ENCODE measurements at regions not wholly inside any gene's neighbourhood (a gene's known extent, or its start where the extent isn't known, plus 50 kb on each side); places are given as distances from the start of the nearest gene placed in this dataset.
"Not testable (repeated sequence)": the region's sequence is repeated elsewhere in the genome, so short reads cannot be mapped to it uniquely, and the experiment has no call there.

DNA sequence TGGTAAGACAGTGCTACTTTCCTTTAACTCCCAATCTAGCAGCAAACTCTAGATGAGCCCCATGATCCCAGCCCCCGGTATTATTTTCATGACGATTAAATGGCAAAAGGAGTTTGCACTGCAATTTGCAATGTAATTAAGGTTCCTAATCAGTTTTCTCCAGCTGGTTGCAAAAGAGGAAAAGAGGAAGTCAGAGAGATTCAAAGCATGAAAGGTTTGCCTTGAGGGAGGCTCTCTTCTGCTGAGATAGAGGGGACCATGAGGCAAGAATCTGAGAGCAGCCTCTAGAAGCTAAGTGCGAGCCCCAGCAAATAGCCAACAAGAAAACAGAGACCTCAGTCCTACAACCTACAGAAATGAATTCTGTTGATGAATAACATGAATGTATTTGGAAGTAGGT is 527.1 kb downstream of the UQCRFS1 start:
- DNase-seq (ENCODE audit: low spot score) = no peak

DNA sequence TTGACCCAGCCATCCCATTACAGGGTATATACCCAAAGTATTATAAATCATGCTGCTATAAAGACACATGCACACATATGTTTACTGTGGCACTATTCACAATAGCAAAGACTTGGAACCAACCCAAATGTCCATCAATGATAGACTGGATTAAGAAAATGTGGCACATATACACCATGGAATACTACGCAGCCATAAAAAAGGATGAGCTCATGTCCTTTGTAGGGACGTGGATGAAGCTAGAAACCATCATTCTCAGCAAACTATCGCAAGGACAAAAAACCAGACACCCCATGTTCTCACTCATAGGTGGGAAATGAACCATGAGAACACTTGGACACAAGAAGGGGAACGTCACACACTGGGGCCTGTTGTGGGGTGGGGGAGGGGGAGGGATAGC is 527.9 kb downstream of the UQCRFS1 start:
- DNase-seq (ENCODE audit: low spot score) = not testable (repeated sequence)

DNA sequence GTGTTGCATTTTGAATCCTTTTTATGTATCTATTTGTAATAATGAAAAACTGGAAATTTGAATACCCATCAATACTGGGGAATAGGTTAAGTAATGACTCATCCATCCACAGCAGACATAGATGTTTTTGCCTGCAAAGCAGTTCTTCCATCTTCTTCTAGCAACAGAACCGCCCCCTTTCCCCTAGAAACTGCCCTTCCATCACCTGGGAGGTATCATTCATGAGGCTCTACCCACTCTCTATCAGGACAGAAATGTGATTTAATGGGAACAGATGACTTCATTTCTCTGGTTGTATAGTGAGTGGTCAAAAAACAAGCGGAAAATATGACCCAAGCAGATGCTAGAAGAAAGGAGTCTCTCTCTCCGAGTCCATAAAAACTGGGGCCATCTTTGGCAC is 532.8 kb downstream of the UQCRFS1 start:
- no peak for DNase-seq (ENCODE audit: low spot score)

DNA sequence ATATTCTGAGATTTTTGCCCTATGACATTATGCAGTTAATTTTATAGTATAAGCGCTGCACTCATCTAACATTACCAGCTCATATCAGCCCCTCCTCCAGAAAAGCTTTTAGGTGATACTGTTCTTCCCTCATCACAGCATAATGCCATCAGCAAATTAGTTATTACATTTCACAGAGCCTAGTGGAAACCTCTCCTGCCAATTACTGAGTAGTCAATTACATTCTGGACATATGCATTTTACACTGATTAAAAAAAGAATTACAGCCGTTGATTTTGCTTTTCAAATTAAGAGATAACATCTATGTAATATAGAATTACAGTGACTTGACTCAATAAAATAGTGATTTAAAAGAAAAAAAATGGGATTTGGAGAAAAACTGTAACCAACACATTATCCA is 542.1 kb downstream of the UQCRFS1 start:
- no peak for DNase-seq (ENCODE audit: low spot score)

DNA sequence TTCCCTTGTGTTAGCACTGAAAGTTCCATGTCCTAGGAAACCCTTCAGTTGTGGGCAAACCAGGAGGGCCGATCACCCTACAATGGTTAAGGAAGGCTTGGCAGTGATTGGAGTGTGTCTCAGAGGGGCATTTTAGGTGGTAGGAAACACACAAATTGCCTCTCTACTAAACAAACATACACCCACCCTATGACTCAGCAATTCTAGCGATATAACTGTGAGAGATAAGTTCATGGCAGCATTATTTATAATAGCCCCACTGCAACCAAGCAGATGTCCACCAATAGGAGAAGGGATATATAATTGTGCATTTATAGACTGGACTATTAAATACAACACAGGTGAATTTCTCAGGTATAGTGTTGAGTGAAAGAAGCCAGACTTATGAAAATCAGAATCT is 543.1 kb downstream of the UQCRFS1 start:
- DNase-seq (ENCODE audit: low spot score) = no peak

DNA sequence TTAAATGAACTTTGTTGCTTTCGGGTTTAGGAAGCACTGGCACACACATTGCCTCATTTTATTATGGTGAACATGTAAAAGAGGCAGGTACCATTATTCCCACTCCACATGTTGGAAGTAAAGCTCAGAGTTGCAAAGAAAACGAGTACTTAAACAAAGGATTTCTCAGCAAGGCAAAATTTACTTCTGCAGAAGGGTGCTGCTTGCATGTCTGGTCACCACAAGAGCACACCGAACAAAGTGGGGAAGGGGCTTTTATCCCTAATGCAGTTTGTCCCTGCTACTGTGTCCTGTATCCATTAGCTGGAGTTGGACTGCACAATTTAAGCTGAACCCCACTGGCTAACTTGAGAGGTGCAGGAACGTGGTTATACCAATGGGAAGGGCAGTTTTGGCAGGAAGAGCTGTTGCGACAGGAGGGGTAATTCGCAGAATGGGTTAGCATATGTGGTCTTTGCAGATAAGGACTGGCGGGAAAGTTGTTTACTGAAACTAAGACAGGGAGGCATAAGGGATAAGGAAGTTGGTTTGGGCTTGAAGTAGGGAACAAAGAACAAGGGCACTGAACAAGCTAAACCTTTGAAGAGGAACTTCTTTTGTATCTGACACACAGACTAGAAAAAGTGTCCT is 545.5 kb downstream of the UQCRFS1 start:
- DNase-seq (ENCODE audit: low spot score) = no peak

DNA sequence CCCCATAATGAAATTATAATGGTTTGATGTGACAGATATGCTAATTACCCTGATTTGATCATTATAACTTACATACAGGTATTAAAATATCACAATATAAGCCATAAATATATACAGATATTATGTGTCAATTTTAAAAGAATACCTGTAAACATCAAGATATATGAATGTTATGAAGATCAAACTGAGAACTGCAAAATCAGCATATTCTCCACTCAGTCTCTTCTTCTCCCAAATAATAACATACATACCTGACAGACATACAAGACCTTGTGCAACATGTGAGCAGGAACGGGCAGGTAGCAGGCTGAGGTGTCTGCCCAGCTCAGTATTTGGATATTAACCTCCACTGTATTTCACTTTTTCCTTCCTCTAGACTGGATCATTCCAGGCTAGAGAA is 547.2 kb downstream of the UQCRFS1 start:
- DNase-seq (ENCODE audit: low spot score) = no peak

DNA sequence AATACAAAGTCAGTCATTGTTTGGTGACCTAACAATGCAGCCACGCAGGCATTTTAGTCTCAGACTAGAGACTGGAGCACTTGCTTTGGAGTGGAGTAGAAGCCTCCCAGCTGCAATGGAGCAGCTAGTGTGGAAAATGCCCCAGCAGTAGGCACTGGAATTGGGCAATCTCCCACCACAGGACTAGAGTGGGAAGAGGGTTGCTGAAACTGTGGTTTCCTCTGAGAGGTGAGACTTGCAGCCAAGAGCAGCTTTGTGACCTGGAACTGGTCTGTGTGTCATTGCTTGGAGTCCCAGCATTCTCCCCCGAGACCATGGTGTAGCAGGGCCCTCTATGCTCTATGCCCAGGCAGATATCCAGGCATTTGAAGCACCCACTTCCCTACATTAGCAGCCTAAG is 556.3 kb downstream of the UQCRFS1 start:
- no peak for DNase-seq (ENCODE audit: low spot score)

DNA sequence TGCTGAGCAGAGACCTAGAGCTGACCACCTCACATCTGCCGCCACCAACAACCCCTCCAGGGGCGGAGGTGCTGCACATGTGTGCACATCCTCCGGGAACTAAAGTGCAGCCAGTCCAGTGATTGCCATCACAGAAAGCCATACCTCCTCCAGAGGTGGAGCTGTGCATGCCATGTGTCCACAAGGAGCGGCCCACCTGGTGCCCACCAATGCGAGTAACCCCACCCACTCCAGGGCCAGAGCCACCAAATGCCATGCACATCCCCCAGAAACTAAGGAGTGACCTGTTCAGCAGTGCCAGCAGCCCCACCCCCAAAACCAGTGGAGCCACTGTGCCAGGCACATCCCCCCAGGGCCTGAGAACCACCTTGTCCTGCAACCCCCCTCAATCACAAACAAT is 557.9 kb downstream of the UQCRFS1 start:
- no peak for DNase-seq (ENCODE audit: low spot score)

DNA sequence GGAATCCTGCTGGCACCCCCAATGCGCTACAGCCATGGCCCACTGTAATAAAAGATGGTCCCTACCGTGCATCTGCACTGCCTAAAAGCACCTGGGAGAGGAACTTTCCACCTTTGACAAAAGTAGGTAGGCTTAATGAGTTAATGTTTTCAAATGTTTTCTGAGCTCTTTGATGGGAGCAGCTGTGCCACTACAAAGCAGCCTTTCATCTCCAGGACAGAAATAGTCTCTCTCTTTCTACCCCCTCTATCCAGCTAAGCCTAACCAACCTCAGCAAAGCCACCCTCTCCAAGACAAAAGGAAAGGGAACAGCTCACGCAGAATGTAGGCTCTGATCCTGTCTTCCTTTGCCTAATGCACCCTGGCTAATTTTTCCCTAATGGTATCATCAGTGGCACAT is 560.2 kb downstream of the UQCRFS1 start:
- DNase-seq (ENCODE audit: low spot score) = no peak

DNA sequence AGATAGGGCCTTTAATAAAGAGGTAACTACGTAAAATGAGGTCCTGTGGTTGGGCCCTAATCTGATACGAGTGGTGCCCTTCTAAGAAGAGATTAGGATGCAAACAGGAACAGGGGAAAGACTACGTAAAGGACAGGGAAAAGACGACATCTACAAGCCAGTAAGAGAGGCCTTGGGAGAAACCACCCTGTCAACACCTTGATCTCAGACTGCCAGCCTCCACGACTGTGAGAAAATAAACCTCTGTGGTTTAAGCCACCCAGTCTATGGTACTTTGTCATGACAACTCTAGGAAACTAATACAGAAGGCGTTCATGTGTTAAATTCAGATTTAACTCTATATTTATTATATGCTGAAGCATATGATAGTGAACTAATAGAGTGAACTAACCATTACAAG is 566.3 kb downstream of the UQCRFS1 start:
- no peak for DNase-seq (ENCODE audit: low spot score)

DNA sequence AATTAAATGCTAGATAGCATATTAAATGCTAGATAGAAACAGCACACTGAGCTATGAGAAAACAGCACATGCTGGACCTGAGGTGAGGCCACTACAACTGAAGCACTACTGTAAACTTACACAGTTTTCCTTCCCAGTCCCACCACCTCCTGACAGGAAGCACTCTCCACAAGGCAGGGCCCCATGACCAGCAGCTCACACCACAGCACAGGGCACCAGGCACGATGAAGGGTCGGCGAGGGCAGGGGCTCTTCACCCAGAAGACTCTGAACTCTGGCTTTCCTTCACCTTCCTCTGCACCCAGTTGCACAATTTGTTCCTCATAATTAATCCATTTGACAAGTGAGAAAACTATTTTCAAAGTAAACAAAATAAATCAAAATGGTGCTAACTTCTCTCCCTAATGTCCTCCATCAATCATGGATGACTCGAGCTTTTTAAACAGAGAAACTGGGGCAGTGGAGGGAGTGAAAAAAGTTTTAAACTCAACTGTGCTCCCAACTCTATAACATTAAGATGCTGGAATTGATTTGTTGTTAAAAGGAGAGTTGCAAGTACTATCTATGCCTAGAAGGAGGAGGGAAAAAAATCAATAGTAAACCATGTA is 568.7 kb downstream of the UQCRFS1 start:
- DNase-seq (ENCODE audit: low spot score) = no peak

DNA sequence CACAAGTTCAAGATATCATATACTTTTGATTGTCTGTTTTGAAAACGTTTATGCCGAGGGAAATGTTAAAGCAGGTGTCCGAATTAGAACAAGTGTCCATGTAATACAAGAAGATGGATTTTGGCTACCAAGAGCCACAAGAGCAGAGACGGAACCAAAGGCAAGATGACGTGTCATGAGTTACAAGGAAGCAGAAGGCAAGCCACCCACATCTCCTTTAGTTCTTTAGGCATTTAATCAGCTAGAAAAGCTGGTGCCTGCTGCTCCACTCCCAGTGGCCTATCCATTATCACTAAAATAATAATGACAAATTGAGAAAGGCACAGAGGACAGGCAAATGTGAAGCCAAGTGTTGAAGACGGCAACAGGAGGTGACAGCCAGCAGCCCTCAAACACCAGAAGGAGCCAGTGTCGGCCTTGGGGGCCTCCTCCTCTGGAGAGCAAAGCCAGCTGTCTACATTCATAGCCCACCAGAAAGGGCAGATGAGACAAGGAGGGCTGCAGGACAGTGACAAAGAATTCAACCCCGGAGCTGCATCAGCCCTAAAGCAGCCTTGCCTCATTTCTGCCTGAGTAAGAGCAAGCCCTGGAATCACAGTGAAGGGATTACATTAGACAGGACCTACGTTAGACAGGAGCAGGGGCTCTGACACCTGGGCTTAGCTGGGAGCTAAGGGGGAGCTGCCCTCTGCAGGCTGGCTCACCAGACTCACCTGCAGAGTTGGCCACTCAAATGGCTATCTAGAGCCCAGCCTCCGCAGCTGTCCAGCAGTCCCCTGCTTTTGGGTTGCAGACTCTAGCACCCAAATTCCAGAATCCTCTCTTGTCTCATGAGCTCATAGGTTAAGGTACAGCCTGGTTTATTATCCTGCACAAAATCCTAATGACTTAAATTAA is 569.9 kb downstream of the UQCRFS1 start:
- no peak for DNase-seq (ENCODE audit: low spot score)

DNA sequence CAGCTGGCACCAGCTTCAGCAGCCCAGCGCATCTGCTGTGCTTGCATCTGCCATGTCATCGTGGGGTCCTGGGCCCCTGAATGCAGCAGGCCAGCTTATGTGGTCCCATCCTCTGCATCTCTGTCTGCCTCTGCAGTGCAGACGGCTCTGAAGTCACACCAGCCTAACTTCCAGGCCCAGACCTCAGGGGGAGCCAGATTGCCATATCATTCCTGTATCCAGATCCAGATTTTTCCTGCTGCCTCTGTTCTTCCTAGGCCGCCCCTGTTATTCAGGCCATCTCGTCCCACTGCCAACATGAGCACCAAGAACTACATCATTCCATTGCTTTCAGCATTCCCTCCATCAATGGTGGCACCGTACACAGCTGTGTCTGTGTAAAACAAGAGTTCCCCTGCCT is 571.6 kb downstream of the UQCRFS1 start:
- no peak for DNase-seq (ENCODE audit: low spot score)

DNA sequence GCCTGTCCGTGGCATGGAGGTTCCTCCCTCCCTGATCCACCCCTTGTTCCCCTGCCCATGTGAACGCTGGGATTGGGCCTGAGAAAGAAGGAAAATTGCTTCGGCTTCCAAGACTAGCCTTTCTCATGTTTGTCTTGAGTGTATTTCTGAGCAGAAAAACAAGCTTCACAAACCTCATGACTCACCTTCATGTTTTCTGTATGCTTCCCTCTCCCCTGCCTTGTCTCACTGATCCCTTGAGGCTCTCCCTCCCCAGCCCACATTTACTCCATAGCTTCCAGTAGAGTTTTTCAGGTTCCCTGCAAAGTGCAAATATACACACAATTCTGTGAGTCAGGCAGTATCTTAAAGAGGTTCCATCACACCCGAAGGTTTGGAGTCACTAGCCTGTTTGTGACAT is 572.4 kb downstream of the UQCRFS1 start:
- no peak for DNase-seq (ENCODE audit: low spot score)

DNA sequence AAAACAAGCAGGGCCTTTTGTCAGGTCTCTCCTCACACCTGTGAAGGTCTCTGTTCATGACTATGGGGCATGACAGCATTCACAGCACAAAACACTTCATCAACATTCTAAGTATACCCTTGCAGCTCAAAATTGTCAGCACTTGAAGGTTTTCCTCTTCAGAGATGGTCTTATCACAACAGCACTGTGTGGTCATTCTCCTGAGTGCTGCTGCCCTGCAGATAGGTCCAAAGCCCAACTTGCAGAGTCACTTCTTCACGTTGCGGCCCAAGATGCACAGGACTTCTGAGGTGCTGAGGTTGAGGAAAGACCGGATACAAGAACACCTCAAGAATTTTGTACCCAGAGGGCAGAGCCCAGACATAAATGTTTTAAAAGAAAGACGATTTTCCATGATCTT is 574.5 kb downstream of the UQCRFS1 start:
- DNase-seq (ENCODE audit: low spot score) = no peak

DNA sequence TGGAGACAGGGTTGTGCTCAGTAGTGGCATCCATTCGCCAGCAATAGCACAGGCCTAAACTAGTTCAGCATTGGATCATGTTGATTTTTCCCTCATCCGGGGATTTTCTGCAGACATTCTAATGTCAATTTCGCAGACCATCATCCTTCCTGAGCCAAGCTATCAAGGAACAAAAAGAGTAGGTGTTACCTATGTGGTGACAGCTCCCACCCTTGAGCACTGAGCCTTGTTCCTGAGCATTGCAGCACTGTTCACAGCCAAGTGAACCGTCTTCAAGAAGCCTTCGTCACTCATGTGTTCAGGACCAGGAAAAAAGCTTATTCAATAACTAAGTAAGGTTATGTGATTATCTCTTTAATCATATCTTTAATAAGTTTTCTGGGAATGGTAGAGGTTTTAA is 576.2 kb downstream of the UQCRFS1 start:
- DNase-seq (ENCODE audit: low spot score) = no peak

DNA sequence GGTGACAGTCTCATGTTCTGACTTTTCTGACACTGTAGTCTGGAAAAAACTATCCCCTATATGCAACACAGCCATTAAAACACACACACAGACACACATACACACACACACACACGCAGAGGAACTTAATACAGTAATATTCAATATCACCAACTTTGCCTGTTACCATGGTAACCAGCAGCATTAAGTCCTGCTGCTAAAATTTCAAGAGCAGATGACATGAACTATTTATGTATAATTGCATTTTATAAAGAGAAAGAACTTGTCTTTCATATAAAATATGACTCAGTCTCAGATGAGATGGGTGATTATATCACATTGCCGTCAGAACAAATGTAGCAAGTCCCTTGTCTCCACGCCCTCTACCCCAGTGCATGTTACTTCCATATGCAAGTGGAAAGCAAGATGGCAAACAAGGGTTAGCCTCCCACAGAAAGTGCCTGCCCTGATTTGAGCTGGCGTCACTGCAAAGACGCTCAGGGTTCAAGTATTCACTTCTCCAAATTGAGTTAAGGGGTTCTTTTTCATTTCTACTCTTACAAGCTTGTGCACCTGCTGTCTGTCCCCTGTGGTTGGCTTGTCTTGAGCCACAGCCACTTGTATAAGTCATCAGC is 576.8 kb downstream of the UQCRFS1 start:
- DNase-seq (ENCODE audit: low spot score) = no peak

DNA sequence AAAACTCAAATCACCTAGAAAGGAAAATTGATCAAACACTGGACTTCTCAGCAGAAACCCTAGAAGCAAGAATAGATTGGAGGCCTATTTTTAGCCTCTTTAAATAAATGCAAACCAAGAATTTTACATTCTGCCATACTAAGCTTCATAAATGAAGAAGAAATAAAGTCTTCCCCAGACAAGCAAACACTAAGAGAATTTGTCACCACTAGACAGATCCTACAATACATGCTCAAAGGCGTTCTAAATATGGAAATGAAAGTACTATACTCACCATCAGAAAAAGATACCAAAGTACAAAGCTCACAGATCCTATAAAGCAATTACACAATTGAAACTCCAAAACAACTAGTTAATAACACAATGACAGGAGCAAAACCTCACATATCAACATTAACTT is 578.1 kb downstream of the UQCRFS1 start:
- DNase-seq (ENCODE audit: low spot score) = no peak

DNA sequence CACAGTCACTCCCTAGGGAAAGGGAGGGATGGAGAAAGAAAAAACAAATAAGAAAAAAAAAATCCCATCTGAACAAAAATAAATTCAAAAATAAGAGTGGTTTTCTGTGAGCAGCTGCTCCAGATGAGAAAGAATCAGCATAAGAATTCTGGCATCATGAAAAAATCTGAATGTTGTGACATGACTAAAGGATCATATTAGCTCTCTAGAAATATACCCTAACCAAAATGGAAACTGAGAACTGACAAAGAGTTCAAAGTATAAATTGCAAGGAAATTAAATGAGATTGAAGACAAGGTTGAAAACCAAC is 579.0 kb downstream of the UQCRFS1 start:
- DNase-seq (ENCODE audit: low spot score) = no peak

DNA sequence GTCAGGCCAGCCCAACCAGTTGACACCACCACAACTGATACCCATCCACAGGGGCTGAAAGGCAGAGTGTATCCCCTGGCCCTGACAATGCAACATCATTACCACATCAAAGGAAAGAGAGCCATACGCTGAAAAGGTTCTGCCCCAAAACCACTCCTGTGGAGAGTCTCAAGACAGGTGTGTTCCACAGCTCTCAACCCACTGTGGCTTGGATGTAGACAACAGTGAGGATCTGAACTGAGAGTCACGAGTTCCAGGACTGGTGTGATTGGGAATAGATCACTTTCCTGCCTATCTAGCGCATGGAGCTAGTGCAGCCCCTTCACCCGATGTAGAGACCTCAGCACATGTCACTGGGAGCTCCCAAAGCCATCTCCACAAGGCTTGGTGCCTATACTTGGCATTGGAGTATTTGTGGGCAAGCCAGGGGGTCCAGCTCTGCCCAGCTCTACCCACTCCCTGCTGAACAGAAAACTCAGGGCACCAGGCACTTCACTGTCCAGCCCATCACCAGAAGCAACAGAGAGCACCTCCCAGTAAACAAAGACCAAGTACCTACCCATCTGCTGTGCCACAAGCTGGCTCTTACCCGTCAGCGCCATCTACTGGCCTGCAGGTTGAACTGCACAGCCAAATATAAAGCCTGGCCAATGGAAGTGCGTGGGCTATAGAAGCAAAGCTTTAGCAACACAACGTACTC is 579.5 kb downstream of the UQCRFS1 start:
- DNase-seq (ENCODE audit: low spot score) = peak; percentile 57

DNA sequence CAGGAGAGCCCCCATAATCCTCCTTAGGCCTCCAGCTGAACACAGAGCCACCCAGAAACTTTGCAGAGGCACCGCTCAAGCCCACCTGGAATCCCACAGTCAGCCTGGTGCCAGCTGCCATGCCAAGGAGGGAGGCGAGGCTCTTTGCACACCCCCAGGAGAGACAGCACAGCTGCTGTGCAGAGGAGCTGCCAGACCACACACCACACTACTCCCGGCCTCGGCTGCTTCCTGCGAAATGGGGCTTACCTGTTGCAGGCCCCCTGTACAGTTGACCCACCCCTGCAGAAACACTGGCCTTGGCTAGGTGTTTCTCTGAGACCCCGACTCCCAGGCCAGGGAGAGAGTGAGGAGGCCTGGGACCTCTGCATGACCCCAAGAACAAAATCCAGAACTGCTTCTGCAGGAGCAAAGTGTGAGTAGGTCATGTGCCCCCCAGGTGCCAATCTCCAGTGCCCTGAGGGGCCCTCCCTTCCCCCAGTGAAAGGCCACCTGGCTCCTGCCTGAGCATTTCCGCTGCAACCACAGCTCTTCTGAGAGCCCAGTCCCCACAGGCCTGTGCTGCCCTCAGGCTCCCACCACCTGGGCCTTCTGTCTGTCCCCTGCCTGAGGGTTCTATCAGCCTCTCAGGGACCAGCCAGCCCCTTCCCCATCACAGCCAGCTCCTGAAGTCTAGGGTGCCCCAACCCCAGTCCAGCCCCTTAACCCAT is 580.4 kb downstream of the UQCRFS1 start:
- no peak for DNase-seq (ENCODE audit: low spot score)
